T-helper 17 cell (primary cell): ENCODE measurements at regions not wholly inside any gene's neighbourhood (a gene's known extent, or its start where the extent isn't known, plus 50 kb on each side); places are given as distances from the start of the nearest gene placed in this dataset.

Experiments used
- ATAC-seq: fragments of 150-1000 bp; cut with Tn5 transposase; 2 replicates; pipeline ENCODE4 v1.10.0; 2021; ENCODE audit warnings: mild to moderate bottlenecking, moderate library complexity
- DNase-seq, 3 donors: peaks; one replicate each; pipeline versions ENCODE4 v3.0.0 to v3.0.0-alpha.2; 2020 to 2021
- H3K9me3 ChIP-seq: one replicate; pipeline ENCODE4 v1.7.0; 2013; ENCODE audit warnings: low read length, mild to moderate bottlenecking; ENCODE audit not compliant: control insufficient read depth, poor library complexity, severe bottlenecking
- H3K27ac Mint-ChIP-seq: one replicate; pipeline ENCODE4 v1.8.0; 2022; ENCODE audit warnings: mild to moderate bottlenecking, moderate library complexity, mixed read lengths
- H3K27me3 Mint-ChIP-seq: one replicate; pipeline ENCODE4 v1.8.0; 2022; ENCODE audit warnings: mixed read lengths
- H3K36me3 Mint-ChIP-seq: one replicate; pipeline ENCODE4 v1.8.0; 2022; ENCODE audit warnings: low read depth, mixed read lengths
- H3K4me1 Mint-ChIP-seq: one replicate; pipeline ENCODE4 v1.8.0; 2022; ENCODE audit warnings: mild to moderate bottlenecking, mixed read lengths
- H3K4me3 Mint-ChIP-seq: one replicate; pipeline ENCODE4 v1.8.0; 2022; ENCODE audit warnings: mild to moderate bottlenecking, moderate library complexity, mixed read lengths

DNA sequence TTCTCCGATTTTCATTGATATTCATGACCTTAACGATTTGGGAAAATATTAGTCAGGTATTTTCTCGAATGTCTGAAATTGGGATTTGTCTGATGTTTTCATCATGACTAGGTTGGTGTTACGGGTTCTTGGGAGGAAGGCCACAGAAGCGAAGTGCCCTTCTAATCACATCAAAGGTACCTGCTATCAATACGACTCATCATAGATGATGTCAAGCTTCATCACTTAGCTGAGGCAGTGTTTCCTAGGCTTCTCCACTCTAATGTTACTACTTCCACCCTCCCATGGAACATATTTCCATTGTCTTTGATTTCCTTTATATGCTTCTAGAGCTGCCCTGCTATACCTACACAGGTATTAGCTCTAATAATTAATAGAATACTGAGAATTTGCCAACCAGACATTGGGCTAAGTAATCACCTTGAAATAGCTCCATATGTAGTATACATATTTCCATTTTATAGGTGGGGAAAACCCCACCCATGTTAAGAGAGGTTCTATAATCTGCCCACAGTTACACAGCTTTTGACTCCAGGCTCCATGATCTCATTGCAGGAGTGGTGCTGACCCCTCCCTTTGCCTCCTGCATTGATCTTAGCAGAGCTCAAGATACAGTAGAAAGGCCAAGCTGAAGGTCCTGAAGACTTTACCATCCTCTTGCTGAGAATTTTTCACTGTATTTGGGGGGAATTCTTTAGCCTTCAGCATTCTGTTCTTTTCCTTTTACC is 238.6 kb upstream of the ADAMTSL1 start:
- H3K27ac Mint-ChIP-seq, result no peak overlapping the region
- peaks cover 37% of the 10 kb centered on the region for H3K27me3 Mint-ChIP-seq
- no peaks in the 10 kb centered on the region for H3K36me3 Mint-ChIP-seq
- H3K4me1 Mint-ChIP-seq, result no peaks in the 10 kb centered on the region
- no peak for DNase-seq
- no peak overlapping the region for H3K4me3 Mint-ChIP-seq
- H3K9me3 ChIP-seq, result no peaks in the 10 kb centered on the region
- no peak for ATAC-seq

DNA sequence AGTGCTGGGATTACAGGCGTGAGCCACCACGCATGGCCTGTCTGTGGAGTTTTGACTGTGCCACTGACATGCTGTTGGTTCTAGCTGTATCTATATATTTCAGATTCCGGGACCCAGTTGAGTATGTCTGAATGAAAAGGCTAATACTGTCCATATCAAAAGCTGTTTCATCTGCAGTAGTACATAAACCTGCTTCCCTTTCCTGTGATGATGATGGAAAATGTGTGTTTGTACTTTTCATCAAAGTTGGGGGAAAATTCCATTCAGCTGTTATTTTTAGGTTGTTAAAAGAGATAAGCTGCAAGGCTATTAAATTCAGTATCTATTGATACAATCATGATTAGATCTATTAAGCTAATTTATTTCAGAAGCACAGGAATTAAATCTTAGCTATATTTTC is 237.6 kb upstream of the ADAMTSL1 start:
- ATAC-seq (no peak), DNase-seq (no peak)
- peaks cover 37% of the 10 kb centered on the region for H3K27me3 Mint-ChIP-seq
- no peaks in the 10 kb centered on the region for H3K4me1 Mint-ChIP-seq
- H3K27ac Mint-ChIP-seq, result no peak overlapping the region
- H3K36me3 Mint-ChIP-seq, result no peaks in the 10 kb centered on the region
- no peaks in the 10 kb centered on the region for H3K9me3 ChIP-seq
- no peak overlapping the region for H3K4me3 Mint-ChIP-seq

DNA sequence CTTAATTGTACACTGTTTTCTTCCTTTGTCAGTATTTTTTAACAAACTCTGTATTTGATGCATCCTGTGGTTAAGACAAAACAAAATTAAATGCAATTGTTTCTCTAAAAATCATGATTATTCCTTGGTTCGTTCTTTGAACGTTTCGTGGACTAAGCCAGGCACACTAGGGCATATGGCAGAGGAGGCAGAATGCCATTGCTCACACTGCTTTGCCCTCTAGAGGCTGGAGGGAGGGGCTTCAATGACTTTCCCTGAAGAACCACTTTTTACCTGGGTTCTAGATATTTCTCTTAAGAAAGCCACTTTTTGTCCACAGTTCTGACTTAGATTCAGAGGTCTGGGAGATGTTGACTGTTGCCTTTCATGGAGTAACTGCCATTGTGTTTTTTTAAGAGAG is 236.2 kb upstream of the ADAMTSL1 start:
- no peak overlapping the region for H3K27ac Mint-ChIP-seq
- DNase-seq, result no peak
- ATAC-seq, result no peak
- peaks cover 37% of the 10 kb centered on the region for H3K27me3 Mint-ChIP-seq
- H3K36me3 Mint-ChIP-seq, result no peaks in the 10 kb centered on the region
- H3K4me3 Mint-ChIP-seq, result no peak overlapping the region
- H3K9me3 ChIP-seq, result no peaks in the 10 kb centered on the region
- no peaks in the 10 kb centered on the region for H3K4me1 Mint-ChIP-seq

DNA sequence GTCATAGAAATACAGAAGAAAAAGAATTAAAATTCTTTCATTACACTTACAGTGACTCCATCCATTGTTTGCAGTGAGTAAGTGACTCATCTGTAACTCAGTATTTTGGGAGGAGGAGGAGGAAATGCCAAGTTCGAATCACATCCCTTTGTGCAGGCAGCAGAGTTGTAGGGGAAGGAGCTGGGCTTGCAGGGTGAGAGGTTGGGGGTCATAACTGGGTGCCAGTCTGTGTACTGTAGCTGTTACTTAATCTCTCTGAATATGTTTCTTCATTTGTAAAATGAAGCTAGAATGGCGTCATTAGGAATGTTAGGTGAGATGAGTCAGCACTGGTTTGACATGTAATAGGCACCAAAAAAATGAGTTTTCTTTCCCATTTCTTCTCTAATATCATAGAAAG is 235.7 kb upstream of the ADAMTSL1 start:
- no peak for ATAC-seq
- DNase-seq, result no peak
- H3K36me3 Mint-ChIP-seq, result no peaks in the 10 kb centered on the region
- no peak overlapping the region for H3K27ac Mint-ChIP-seq
- H3K9me3 ChIP-seq, result no peaks in the 10 kb centered on the region
- H3K27me3 Mint-ChIP-seq, result peaks cover 37% of the 10 kb centered on the region
- H3K4me1 Mint-ChIP-seq, result no peaks in the 10 kb centered on the region
- H3K4me3 Mint-ChIP-seq, result no peak overlapping the region

DNA sequence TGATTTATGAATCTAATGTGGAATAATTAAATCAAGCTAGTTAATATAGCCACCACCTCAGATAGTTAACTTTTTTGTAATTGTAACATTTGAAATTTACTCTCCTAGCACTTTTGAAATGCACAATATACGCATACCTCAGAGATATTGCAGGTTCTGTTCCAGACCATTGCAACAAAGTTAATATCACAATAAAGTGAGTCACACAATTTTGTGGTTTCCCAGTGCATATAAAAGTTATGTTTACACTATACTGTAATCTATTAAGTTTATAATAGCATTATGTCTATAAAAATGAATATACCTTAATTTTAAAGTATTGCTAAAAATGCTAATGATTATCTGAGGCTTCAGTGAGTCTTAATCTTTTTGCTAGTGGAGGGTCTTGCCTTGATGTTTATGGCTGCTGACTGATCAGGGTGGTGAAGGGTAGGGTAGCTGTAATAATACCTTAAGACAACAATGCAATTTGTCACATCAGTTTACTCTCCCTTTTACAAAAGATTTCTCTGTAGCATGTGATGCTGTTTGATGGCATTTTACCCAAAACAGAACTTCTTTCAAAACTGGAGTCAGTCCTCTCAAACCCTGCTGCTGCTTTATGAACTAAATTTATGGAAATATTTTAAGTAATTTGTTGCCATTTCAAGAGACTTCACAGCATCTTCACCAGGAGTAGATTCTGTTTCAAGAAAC is 235.1 kb upstream of the ADAMTSL1 start:
- no peaks in the 10 kb centered on the region for H3K9me3 ChIP-seq
- Mint-ChIP-seq H3K36me3 (no peaks in the 10 kb centered on the region), H3K27ac (no peak overlapping the region), H3K4me3 (no peak overlapping the region), H3K4me1 (no peaks in the 10 kb centered on the region), H3K27me3 (peaks cover 30% of the 10 kb centered on the region)
- no peak for ATAC-seq
- no peak for DNase-seq

DNA sequence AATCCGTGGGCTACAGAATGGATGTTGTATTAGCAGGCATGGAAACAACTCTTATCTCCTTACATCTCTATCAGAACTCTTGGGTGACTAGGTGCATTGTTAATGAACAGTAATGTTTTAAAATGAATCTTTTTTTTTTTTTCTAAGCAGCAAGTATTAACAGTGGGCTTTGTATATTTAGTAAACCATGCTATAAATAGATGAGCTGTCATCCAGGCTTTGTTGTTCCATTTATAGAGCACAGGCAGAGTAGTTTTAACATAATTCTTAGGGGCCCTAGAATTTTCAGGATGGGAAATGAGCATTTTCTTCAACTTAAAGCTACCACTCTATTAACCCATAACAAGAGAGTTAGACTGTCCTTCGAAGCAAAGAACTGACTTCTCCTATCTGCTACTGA is 233.7 kb upstream of the ADAMTSL1 start:
- Mint-ChIP-seq H3K4me3 (no peak overlapping the region), H3K4me1 (no peaks in the 10 kb centered on the region), H3K27ac (no peak overlapping the region), H3K27me3 (peaks cover 25% of the 10 kb centered on the region), H3K36me3 (no peaks in the 10 kb centered on the region)
- no peaks in the 10 kb centered on the region for H3K9me3 ChIP-seq
- no peak for ATAC-seq
- no peak for DNase-seq

DNA sequence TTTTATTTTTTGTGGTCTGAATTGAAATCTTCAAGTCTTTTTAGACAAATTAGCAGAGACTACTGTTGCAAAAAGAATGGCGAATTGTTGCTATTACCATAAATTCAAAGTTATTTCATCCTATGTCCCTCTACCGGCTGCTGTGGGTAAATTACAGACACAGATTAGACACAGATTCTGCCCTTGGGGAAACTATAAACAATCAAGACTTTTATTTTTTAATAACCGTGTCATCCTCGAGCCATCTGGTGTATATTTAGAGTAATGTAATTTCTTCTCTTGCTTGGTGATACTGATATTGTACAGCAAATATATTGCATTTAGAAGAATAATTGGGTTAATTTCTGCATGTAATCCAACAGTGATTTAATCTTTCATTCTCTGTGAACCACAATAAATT is 228.0 kb upstream of the ADAMTSL1 start:
- H3K27me3 Mint-ChIP-seq, result peaks cover 5% of the 10 kb centered on the region
- no peak overlapping the region for H3K27ac Mint-ChIP-seq
- no peaks in the 10 kb centered on the region for H3K9me3 ChIP-seq
- ATAC-seq (no peak), DNase-seq (no peak)
- H3K4me1 Mint-ChIP-seq, result no peaks in the 10 kb centered on the region
- no peak overlapping the region for H3K4me3 Mint-ChIP-seq
- H3K36me3 Mint-ChIP-seq, result no peaks in the 10 kb centered on the region

DNA sequence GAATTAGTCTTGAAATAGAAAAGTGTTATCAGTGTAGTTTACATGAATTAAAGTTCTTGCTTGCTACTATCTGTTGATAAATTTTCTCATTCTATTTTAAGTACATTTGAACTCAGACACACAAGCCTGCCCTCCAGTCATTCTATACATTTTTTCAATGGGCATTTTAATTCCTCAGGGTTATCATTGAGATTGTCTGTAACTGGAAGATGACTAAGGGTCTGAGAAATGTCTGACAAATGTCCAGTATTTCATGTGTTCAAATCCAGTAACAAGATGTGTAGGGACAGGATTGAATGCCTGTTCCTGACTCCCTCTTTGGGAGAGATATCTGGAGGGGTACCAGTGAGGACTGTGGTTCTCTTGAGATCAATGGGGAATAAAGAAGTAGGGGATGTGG is 223.9 kb upstream of the ADAMTSL1 start:
- H3K27me3 Mint-ChIP-seq, result peaks cover 5% of the 10 kb centered on the region
- no peaks in the 10 kb centered on the region for H3K36me3 Mint-ChIP-seq
- no peak for ATAC-seq
- no peak overlapping the region for H3K27ac Mint-ChIP-seq
- no peaks in the 10 kb centered on the region for H3K4me1 Mint-ChIP-seq
- DNase-seq, result no peak
- H3K4me3 Mint-ChIP-seq, result no peak overlapping the region
- no peaks in the 10 kb centered on the region for H3K9me3 ChIP-seq

DNA sequence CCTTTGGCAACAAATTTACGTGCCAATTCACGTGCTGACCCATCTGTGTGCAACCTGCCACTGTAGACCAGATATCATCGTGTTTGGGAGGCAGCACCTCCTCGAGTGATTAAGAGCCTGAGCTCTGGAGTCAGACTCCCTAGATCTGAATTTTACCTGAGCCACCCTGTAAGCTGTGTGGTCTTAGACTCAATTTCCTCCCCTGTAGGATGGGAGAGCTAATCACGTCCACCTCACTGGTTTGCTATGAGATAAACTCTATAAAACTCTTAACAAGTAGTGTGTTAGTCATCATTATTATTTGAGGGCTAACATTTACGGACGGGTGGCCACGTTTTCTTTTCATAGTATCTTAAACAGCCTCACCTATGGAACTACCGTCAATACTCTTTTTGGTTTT is 220.0 kb upstream of the ADAMTSL1 start:
- H3K27ac Mint-ChIP-seq, result no peak overlapping the region
- ATAC-seq, result no peak
- H3K27me3 Mint-ChIP-seq, result peaks cover 28% of the 10 kb centered on the region
- H3K36me3 Mint-ChIP-seq, result peaks cover 2% of the 10 kb centered on the region
- no peak overlapping the region for H3K4me3 Mint-ChIP-seq
- peaks cover 9% of the 10 kb centered on the region for H3K4me1 Mint-ChIP-seq
- H3K9me3 ChIP-seq, result no peaks in the 10 kb centered on the region
- no peak for DNase-seq

DNA sequence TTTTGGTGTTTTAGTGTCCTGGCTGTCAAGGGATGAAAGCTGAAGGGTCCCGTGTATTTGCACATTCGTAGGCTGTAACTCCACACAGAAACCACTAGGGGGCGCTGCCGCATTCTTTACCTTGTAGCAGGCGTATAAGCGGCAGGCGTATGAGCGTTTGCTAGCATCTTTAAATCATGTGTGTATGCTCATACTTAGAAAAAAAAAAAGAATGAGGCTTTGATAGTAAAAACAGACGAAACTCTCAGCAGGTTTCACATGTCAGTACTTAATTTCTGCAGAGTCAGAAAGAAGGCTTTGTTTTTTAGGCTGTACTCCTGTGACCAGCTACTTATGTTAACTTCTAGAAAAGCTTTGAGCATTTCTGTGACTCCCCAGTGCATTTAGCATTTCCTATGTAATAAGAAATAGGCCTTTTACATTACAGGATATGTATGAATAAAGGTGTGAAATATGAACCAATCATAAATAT is 218.8 kb upstream of the ADAMTSL1 start:
- ATAC-seq (peak; percentile 91), DNase-seq (peak; percentile 34 to 57 (median 56))
- H3K9me3 ChIP-seq, result no peaks in the 10 kb centered on the region
- H3K27ac Mint-ChIP-seq, result no peak overlapping the region
- H3K4me3 Mint-ChIP-seq, result no peak overlapping the region
- H3K36me3 Mint-ChIP-seq, result peaks cover 2% of the 10 kb centered on the region
- peaks cover 9% of the 10 kb centered on the region for H3K4me1 Mint-ChIP-seq
- peaks cover 34% of the 10 kb centered on the region for H3K27me3 Mint-ChIP-seq

DNA sequence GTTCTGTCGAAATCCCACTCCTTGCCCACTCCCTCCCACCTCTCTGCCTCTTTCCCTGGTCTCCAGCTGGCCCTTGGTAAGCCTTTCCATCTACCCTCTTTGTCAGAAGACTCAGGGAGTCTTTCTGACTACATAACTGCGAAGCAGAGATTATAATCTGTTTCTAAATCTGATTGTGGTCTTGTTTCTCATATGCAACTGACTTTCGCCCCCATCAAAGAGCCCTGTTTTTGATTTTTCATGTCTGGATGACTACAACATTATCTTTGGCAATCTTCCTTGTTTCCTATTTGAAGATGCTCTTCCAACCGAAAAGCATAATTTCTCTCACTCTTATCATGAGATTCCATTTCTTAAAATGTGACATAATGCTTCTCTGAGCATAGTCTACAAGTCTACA is 218.2 kb upstream of the ADAMTSL1 start:
- Mint-ChIP-seq H3K4me1 (peaks cover 9% of the 10 kb centered on the region), H3K4me3 (no peak overlapping the region), H3K36me3 (peaks cover 2% of the 10 kb centered on the region), H3K27ac (no peak overlapping the region), H3K27me3 (peaks cover 40% of the 10 kb centered on the region)
- H3K9me3 ChIP-seq, result no peaks in the 10 kb centered on the region
- DNase-seq (no peak), ATAC-seq (no peak)

DNA sequence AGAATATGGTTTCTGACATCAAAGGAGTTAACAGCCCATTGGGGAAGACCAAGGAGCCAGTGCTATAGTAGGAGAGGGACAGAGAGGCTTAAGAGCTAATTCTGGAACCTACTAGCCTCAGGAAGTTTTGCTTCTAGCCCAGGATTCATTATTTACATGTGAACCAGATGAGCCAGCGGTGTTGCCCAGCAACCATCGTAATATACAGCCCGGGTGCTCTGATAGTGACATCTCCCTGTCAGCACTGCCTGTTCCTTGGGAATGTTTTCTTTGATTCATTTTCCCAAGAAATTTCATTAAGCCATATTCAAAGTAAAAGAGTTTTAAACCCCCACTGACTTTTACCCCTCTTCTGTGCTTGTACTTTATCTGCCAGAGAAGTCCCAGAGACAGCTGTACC is 217.4 kb upstream of the ADAMTSL1 start:
- ATAC-seq (no peak), DNase-seq (no peak)
- H3K9me3 ChIP-seq, result no peaks in the 10 kb centered on the region
- Mint-ChIP-seq H3K27ac (no peak overlapping the region), H3K4me1 (peaks cover 9% of the 10 kb centered on the region), H3K4me3 (no peak overlapping the region), H3K27me3 (peaks cover 47% of the 10 kb centered on the region), H3K36me3 (peaks cover 2% of the 10 kb centered on the region)

DNA sequence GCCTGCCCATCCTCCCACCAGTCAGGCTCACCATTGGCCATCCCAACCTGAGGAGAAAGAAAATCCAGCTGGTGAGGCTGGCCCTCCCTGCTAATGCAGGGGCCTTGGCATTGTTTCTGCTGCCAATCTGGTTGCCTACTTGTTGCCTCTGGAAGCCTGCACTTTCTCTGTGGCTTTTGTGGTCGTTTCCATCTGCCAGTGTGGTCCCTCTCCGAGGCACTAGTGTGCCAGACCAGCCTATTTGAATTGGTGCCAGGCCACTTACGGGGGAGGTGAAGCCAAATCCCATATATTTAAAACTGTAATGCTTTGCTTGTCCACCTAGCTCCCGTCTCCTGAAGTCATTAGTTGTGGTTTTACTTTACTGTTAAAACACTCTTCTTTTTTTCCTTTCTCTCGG is 213.4 kb upstream of the ADAMTSL1 start:
- H3K27me3 Mint-ChIP-seq, result peaks cover 66% of the 10 kb centered on the region
- no peaks in the 10 kb centered on the region for H3K9me3 ChIP-seq
- peaks cover 2% of the 10 kb centered on the region for H3K36me3 Mint-ChIP-seq
- no peak overlapping the region for H3K4me3 Mint-ChIP-seq
- peaks cover 7% of the 10 kb centered on the region for H3K4me1 Mint-ChIP-seq
- H3K27ac Mint-ChIP-seq, result no peak overlapping the region
- DNase-seq, result no peak
- no peak for ATAC-seq

DNA sequence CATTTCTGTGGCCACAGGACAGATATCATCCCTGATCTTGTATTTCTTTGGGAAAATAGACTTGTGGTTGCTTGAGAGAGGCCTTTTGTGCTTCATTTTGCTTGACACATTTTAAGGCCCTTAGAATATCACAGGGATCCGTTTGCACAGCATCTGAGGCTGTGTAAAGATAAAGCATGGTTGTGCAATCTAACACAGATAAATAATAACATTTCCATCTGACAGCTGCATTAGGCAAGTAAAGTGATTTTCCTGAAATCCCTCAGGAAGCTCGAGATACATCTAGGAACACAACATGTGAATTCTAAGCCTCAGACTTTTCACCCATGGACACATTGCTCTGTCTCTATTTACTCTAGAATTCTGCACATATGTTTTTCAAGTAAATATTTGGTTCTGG is 212.8 kb upstream of the ADAMTSL1 start:
- ATAC-seq (no peak), DNase-seq (no peak)
- H3K36me3 Mint-ChIP-seq, result peaks cover 2% of the 10 kb centered on the region
- H3K9me3 ChIP-seq, result no peaks in the 10 kb centered on the region
- H3K4me1 Mint-ChIP-seq, result peaks cover under 1% of the 10 kb centered on the region
- H3K4me3 Mint-ChIP-seq, result no peak overlapping the region
- H3K27me3 Mint-ChIP-seq, result peaks cover 61% of the 10 kb centered on the region
- no peak overlapping the region for H3K27ac Mint-ChIP-seq
